Lower lobe of right lung (tissue), 2 donors: ENCODE measurements at regions not wholly inside any gene's neighbourhood (a gene's known extent, or its start where the extent isn't known, plus 50 kb on each side); places are given as distances from the start of the nearest gene placed in this dataset.
"Not testable (repeated sequence)": the region's sequence is repeated elsewhere in the genome, so short reads cannot be mapped to it uniquely, and the experiment has no call there.

Experiments
- ATAC-seq, 2 donors: fragments of 200-7000 bp; cut with Tn5 transposase; one replicate each; pipeline ENCODE4 v1.9.1; 2020 to 2022; ENCODE audit warnings: mild to moderate bottlenecking in 2 of 2, moderate library complexity in 2 of 2
- DNase-seq: peaks from one replicate; pipeline ENCODE4 v3.0.0-alpha.2; 2020
- H3K27ac ChIP-seq: fragments of 200-600 bp; one replicate; pipeline ENCODE4 v1.8.0; 2022
- H3K27me3 ChIP-seq: fragments of 200-600 bp; one replicate; pipeline ENCODE4 v1.8.0; 2022; ENCODE audit warnings: low read depth
- H3K36me3 ChIP-seq: fragments of 200-600 bp; one replicate; pipeline ENCODE4 v1.8.0; 2022; ENCODE audit warnings: mild to moderate bottlenecking
- H3K4me1 ChIP-seq: fragments of 200-600 bp; one replicate; pipeline ENCODE4 v1.8.0; 2022
- H3K4me3 ChIP-seq: fragments of 200-600 bp; one replicate; pipeline ENCODE4 v1.8.0; 2022; ENCODE audit warnings: mild to moderate bottlenecking
- H3K9me3 ChIP-seq: fragments of 200-600 bp; one replicate; pipeline ENCODE4 v1.8.0; 2022
- CTCF ChIP-seq: fragments of 200-600 bp; IDR thresholded peaks from one replicate; pipeline ENCODE4 v1.8.0; 2022; ENCODE audit warnings: antibody characterized with exemption, mild to moderate bottlenecking
- intact Hi-C: fragments of 100-400 bp; cut with DNase I; formaldehyde crosslinking; loops from one replicate; pipeline ENCODE4 v1.11.0; 2022
- donor health status: DM: no; HTN: yes; CAD: no; lungs with severe emphysema.

- Histone ChIP-seq H3K9me3 (peaks cover 7% of the 10 kb centered on the region), H3K4me3 (no peak overlapping the region)
Measured at GRCh38 chr16:61460020-61460419, 576.2 kb downstream of the CDH8 start.

GRCh38 chr16:61435346-61435745 is 600.9 kb downstream of the CDH8 start:
- DNase-seq = no peak

More at GRCh38 chr16:61460020-61460419, 576.2 kb downstream of the CDH8 start:
- DNase-seq = no peak
- no peak for ATAC-seq
- H3K4me1 ChIP-seq = no peaks in the 10 kb centered on the region
- no peaks in the 10 kb centered on the region for H3K27me3 ChIP-seq
- no peak overlapping the region for H3K27ac ChIP-seq
- intact Hi-C loops = no loop called here
- no peak for TF ChIP-seq CTCF
- H3K36me3 ChIP-seq = no peaks in the 10 kb centered on the region

GRCh38 chr16:61432421-61432820 is 603.8 kb downstream of the CDH8 start:
- TF ChIP-seq CTCF = peak; percentile 17
- Histone ChIP-seq H3K4me1 (no peaks in the 10 kb centered on the region), H3K9me3 (no peaks in the 10 kb centered on the region), H3K4me3 (no peak overlapping the region), H3K36me3 (no peaks in the 10 kb centered on the region), H3K27ac (no peak overlapping the region), H3K27me3 (no peaks in the 10 kb centered on the region)
- ATAC-seq (peak in 1 of 2 donors; percentile 61), DNase-seq (no peak)
- intact Hi-C loops = no loop called here

More at GRCh38 chr16:61435346-61435745, 600.9 kb downstream of the CDH8 start:
- H3K4me3 ChIP-seq = no peak overlapping the region
- H3K36me3 ChIP-seq = no peaks in the 10 kb centered on the region
- ATAC-seq = no peak
- intact Hi-C loops = no loop called here
- no peaks in the 10 kb centered on the region for H3K9me3 ChIP-seq
- H3K27ac ChIP-seq = no peak overlapping the region
- no peaks in the 10 kb centered on the region for H3K27me3 ChIP-seq
- no peaks in the 10 kb centered on the region for H3K4me1 ChIP-seq
- no peak for TF ChIP-seq CTCF

GRCh38 chr16:61421111-61421510 is 615.1 kb downstream of the CDH8 start:
- Histone ChIP-seq H3K27ac (no peak overlapping the region), H3K4me3 (no peak overlapping the region), H3K36me3 (no peaks in the 10 kb centered on the region), H3K9me3 (no peaks in the 10 kb centered on the region), H3K27me3 (no peaks in the 10 kb centered on the region), H3K4me1 (no peaks in the 10 kb centered on the region)
- intact Hi-C loops = no loop called here
- ATAC-seq = no peak
- no peak for TF ChIP-seq CTCF
- DNase-seq = no peak

GRCh38 chr16:61419791-61420190 is 616.4 kb downstream of the CDH8 start:
- intact Hi-C loops = no loop called here
- H3K9me3 ChIP-seq = no peaks in the 10 kb centered on the region
- no peaks in the 10 kb centered on the region for H3K27me3 ChIP-seq
- no peaks in the 10 kb centered on the region for H3K36me3 ChIP-seq
- H3K4me3 ChIP-seq = no peak overlapping the region
- ATAC-seq (no peak), DNase-seq (no peak)
- no peak for TF ChIP-seq CTCF
- no peaks in the 10 kb centered on the region for H3K4me1 ChIP-seq
- H3K27ac ChIP-seq = no peak overlapping the region

GRCh38 chr16:61418802-61419201 is 617.4 kb downstream of the CDH8 start:
- H3K9me3 ChIP-seq, ATAC-seq, H3K4me1 ChIP-seq, intact Hi-C loops, H3K4me3 ChIP-seq, H3K27ac ChIP-seq, DNase-seq, H3K27me3 ChIP-seq, H3K36me3 ChIP-seq: not testable (repeated sequence)
